HCT116 (cell line): ENCODE measurements at regions not wholly inside any gene's neighbourhood (a gene's known extent, or its start where the extent isn't known, plus 50 kb on each side); places are given as distances from the start of the nearest gene placed in this dataset.

Experiments
- ATAC-seq: fragments of 200-7000 bp; cut with Tn5 transposase; 2 replicates; pipeline ENCODE4 v1.9.1; 2020; ENCODE audit warnings: mild to moderate bottlenecking, moderate library complexity
- BruUV-seq: library from RNA; stranded (reverse); fragments of 400-500 nt; replicated peaks from 2 replicates; lab custom pipeline; 2021; lab: Mats Ljungman, UMichigan
- CTCF ChIA-PET: fragments of 300-600 bp; sonication (Branson Sonifier 250); formaldehyde crosslinking; loops from one replicate; lab custom pipeline; 2021; ENCODE audit warnings: antibody characterized with exemption; lab: Charles Lee
- POLR2A ChIA-PET: fragments of 300-600, 350-600 bp; sonication (Branson Sonifier 250); formaldehyde crosslinking; loops from one replicate; lab custom pipeline; 2021; ENCODE audit warnings: antibody characterized with exemption; lab: Charles Lee
- RAD21 ChIA-PET, 2 experiments: fragments of 300-600 bp; sonication (Branson Sonifier 250); formaldehyde crosslinking; loops; one replicate each; lab custom pipeline; 2023; ENCODE audit warnings: low total read pairs in 2 of 2; ENCODE audit not compliant: uncharacterized antibody in 2 of 2, unreplicated experiment in 2 of 2, low non-redundant PET in 1 of 2; lab: Charles Lee
- DNase-seq: peaks from one replicate; pipeline ENCODE4 v3.0.0-alpha.2; 2010; ENCODE audit warnings: low read depth, low spot score
- H2AFZ ChIP-seq: fragments of 200-600 bp; shearing (Covaris generic), sonication (generic); 2 replicates; pipeline ENCODE4 v1.6.1; 2017; ENCODE audit warnings: low read depth, mixed run types, mixed read lengths, antibody characterized with exemption, low read length; ENCODE audit not compliant: poor library complexity, severe bottlenecking
- H3K27ac ChIP-seq: 2 replicates; pipeline ENCODE4 v1.5.1; 2012; ENCODE audit warnings: low read depth, low read length
- H3K27me3 ChIP-seq: fragments of 200-600 bp; sonication (generic); 2 replicates; pipeline ENCODE4 v1.6.1; 2016; ENCODE audit warnings: mixed run types, low read length, mixed read lengths; ENCODE audit not compliant: insufficient read depth
- H3K36me3 ChIP-seq, 2 experiments: fragments of 200-500 bp in 1 of 2; fragments of 200-600 bp in 1 of 2; sonication (Bioruptor generic) in 1 of 2; sonication (generic) in 1 of 2; 2 replicates each; pipeline versions ENCODE4 v1.5.1 to v1.6.1; 2014 to 2016; ENCODE audit warnings: low read length in 2 of 2, inconsistent platforms in 1 of 2, mixed read lengths in 1 of 2, mixed run types in 1 of 2; ENCODE audit not compliant: insufficient read depth in 2 of 2, control insufficient read depth in 1 of 2
- H3K4me1 ChIP-seq, 2 experiments: fragments of 200-600 bp in 1 of 2; sonication (generic) in 1 of 2; 2 replicates each; pipeline versions ENCODE4 v1.5.1 to v1.6.1; 2012 to 2017; ENCODE audit warnings: low read length in 2 of 2, inconsistent platforms in 1 of 2, mild to moderate bottlenecking in 1 of 2, mixed read lengths in 1 of 2, mixed run types in 1 of 2, moderate library complexity in 1 of 2; ENCODE audit not compliant: insufficient read depth in 2 of 2, control insufficient read depth in 1 of 2
- H3K4me2 ChIP-seq: fragments of 200-600 bp; sonication (generic); 2 replicates; pipeline ENCODE4 v1.6.1; 2017; ENCODE audit warnings: mixed run types, low read length, mixed read lengths
- H3K4me3 ChIP-seq, 2 experiments: fragments of 200-600 bp in 1 of 2; sonication (generic) in 1 of 2; replicated peaks in 1 of 2; 2 replicates each; pipeline ENCODE4 v1.5.1; 2011 to 2016; ENCODE audit warnings: low read length in 2 of 2, control low read depth in 1 of 2, low read depth in 1 of 2, mild to moderate bottlenecking in 1 of 2, mixed read lengths in 1 of 2, mixed run types in 1 of 2
- H3K79me2 ChIP-seq: fragments of 200-600 bp; sonication (generic); 2 replicates; pipeline ENCODE4 v1.6.1; 2017; ENCODE audit warnings: mild to moderate bottlenecking, mixed run types, low read length, moderate library complexity, mixed read lengths; ENCODE audit not compliant: insufficient read depth
- H3K9ac ChIP-seq: fragments of 200-600 bp; sonication (generic); 2 replicates; pipeline ENCODE4 v1.6.1; 2016; ENCODE audit warnings: low read length, mixed read lengths
- H3K9me2 ChIP-seq: fragments of 200-600 bp; sonication (generic), shearing (Covaris generic); 2 replicates; pipeline ENCODE4 v1.6.1; 2017; ENCODE audit warnings: mixed run types, mild to moderate bottlenecking, moderate library complexity; ENCODE audit not compliant: insufficient read depth
- H3K9me3 ChIP-seq, 2 experiments: fragments of 200-500 bp in 1 of 2; fragments of 200-600 bp in 1 of 2; sonication (Bioruptor generic) in 1 of 2; sonication (generic) in 1 of 2; 2 replicates each; pipeline ENCODE4 v1.6.1; 2014 to 2017; ENCODE audit warnings: low read length in 2 of 2, mixed read lengths in 2 of 2, inconsistent platforms in 1 of 2, low read depth in 1 of 2, mild to moderate bottlenecking in 1 of 2, mixed run types in 1 of 2, moderate library complexity in 1 of 2; ENCODE audit not compliant: control insufficient read depth in 1 of 2, insufficient read depth in 1 of 2
- H4K20me1 ChIP-seq: fragments of 200-600 bp; sonication (generic), shearing (Covaris generic); 2 replicates; pipeline ENCODE4 v1.6.1; 2017; ENCODE audit warnings: mixed run types, mild to moderate bottlenecking, moderate library complexity; ENCODE audit not compliant: insufficient read depth
- CEBPB ChIP-seq: IDR thresholded peaks from 2 replicates; pipeline ENCODE4 v1.6.1; 2012; ENCODE audit warnings: low read depth
- EGR1 ChIP-seq: IDR thresholded peaks from 2 replicates; pipeline ENCODE4 v1.6.1; 2012; ENCODE audit warnings: low read depth
- JUND ChIP-seq: IDR thresholded peaks from 2 replicates; pipeline ENCODE4 v1.6.1; 2012
- POLR2A ChIP-seq: IDR thresholded peaks from 2 replicates; pipeline ENCODE4 v1.7.0; 2011; ENCODE audit warnings: borderline replicate concordance; ENCODE audit not compliant: insufficient read depth, insufficient read length; ENCODE audit errors: extremely low read depth
- RAD21 ChIP-seq: IDR thresholded peaks from 2 replicates; pipeline ENCODE4 v1.6.1; 2012; ENCODE audit warnings: low read depth, mild to moderate bottlenecking
- SIN3A ChIP-seq: IDR thresholded peaks from 2 replicates; pipeline ENCODE4 v1.6.1; 2012; ENCODE audit warnings: low read depth
- TCF7L2 ChIP-seq: IDR thresholded peaks from 2 replicates; pipeline ENCODE4 v1.7.0; 2011; ENCODE audit warnings: borderline replicate concordance, inconsistent platforms; ENCODE audit not compliant: insufficient read depth, insufficient read length; ENCODE audit errors: extremely low read depth
- ZFX ChIP-seq: fragments of 450-650 bp; IDR thresholded peaks from 2 replicates; pipeline ENCODE4 v1.6.1; 2017
- ZNF274 ChIP-seq: fragments of 200-500 bp; sonication (Bioruptor generic); IDR thresholded peaks from 2 replicates; pipeline ENCODE4 v1.6.1; 2014; ENCODE audit warnings: mild to moderate bottlenecking, low read depth, low read length, inconsistent platforms
- intact Hi-C: fragments of 100-400 bp; cut with micrococcal nuclease; formaldehyde crosslinking; loops from 2 replicates; pipeline ENCODE4 v1.10.0; 2022
- TF ChIP-seq, protein P1 (sequence below): IDR thresholded peaks from 2 replicates; pipeline ENCODE4 v1.6.1; 2011; ENCODE audit warnings: mild to moderate bottlenecking, low read length, moderate library complexity; ENCODE audit not compliant: insufficient replicate concordance; ENCODE audit errors: extremely low read depth

DNA sequence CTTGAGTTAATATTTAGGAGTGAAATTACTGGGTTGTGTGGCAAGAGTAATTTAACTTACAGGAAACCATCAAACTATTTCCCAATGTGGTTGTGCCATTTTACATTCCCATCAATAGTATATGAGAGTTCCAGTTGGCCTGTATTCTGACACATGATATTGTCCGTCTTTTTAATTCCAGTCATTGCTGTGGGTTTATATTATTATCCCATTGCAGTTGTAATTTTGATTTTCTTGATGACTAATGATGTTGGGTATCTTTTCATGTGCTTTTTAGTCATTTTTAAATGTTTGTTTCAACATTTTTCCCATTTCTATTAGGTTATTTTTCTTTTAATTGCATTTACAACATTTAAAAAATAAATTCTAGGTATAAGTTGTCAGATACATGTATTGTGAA lies 614.0 kb downstream of the UTRN start:
- Histone ChIP-seq H3K4me3 (no peak overlapping the region), H3K27me3 (no peaks in the 10 kb centered on the region), H3K9ac (peak overlapping the region; percentile 67), H3K27ac (peak overlapping the region; percentile 93), H3K4me1 (peaks cover 40 to 73% of the 10 kb centered on the region in 2 experiments), H4K20me1 (no peaks in the 10 kb centered on the region), H3K4me2 (peak overlapping the region; percentile 72), H3K79me2 (peaks cover 5% of the 10 kb centered on the region; the same call in 1 of the 2 replicates), H3K36me3 (peaks cover 0 to 41% of the 10 kb centered on the region in 2 experiments; a peak in 2 of 4 replicates), H3K9me3 (peaks cover 0 to 10% of the 10 kb centered on the region in 2 experiments; a peak in 1 of 4 replicates), H2AFZ (no peak overlapping the region), H3K9me2 (no peaks in the 10 kb centered on the region)
- intact Hi-C loops = loop anchor here (5.0 kb wide), 1 partner anchor 92 kb away; no protein-coding TSS in a partner anchor
- ATAC-seq (no peak), DNase-seq (no peak)
- TF ChIP-seq ZNF274 (no peak), EGR1 (no peak), ZFX (no peak), JUND (peak; percentile 25; the same call in 1 of the 2 replicates)
- CTCF ChIA-PET = no interaction called here
- RAD21 ChIA-PET = no interaction called here
- BruUV-seq = no TSS peak
- POLR2A ChIA-PET = no interaction called here

DNA sequence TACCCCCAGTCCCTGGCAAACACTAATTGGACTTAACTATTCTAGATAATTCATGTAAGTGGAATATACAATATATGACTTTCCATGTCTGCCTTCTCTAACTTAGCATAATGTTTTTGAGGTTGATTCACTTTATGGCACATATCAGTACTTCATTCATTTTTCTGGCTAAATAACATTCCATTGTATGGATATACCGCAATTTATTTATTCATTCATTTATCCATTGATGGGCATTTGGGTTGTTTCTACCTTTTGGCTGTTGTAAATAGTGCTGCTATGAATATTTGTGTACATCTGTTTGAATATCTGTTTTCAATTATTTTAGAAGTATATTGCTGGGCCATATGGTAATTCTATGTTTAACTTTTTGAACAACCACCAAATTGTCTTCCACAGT lies 616.3 kb downstream of the UTRN start:
- Histone ChIP-seq H2AFZ (no peak overlapping the region), H3K4me2 (no peak overlapping the region), H3K27ac (no peak overlapping the region), H3K36me3 (peaks cover 0 to 43% of the 10 kb centered on the region in 2 experiments; a peak in 2 of 4 replicates), H3K27me3 (no peaks in the 10 kb centered on the region), H3K9ac (no peak overlapping the region), H3K9me2 (no peaks in the 10 kb centered on the region), H4K20me1 (no peaks in the 10 kb centered on the region), H3K79me2 (peaks cover 5% of the 10 kb centered on the region; the same call in 1 of the 2 replicates), H3K9me3 (peaks cover 0 to 10% of the 10 kb centered on the region in 2 experiments; a peak in 1 of 4 replicates), H3K4me3 (no peak overlapping the region), H3K4me1 (peaks cover 28 to 52% of the 10 kb centered on the region in 2 experiments)
- no peak for TF ChIP-seq JUND
- TF ChIP-seq TCF7L2 = no peak
- TF ChIP-seq SIN3A = no peak
- TF ChIP-seq CEBPB = no peak
- TF ChIP-seq POLR2A = no peak
- TF ChIP-seq RAD21 = no peak
- TF ChIP-seq, protein P1, sequence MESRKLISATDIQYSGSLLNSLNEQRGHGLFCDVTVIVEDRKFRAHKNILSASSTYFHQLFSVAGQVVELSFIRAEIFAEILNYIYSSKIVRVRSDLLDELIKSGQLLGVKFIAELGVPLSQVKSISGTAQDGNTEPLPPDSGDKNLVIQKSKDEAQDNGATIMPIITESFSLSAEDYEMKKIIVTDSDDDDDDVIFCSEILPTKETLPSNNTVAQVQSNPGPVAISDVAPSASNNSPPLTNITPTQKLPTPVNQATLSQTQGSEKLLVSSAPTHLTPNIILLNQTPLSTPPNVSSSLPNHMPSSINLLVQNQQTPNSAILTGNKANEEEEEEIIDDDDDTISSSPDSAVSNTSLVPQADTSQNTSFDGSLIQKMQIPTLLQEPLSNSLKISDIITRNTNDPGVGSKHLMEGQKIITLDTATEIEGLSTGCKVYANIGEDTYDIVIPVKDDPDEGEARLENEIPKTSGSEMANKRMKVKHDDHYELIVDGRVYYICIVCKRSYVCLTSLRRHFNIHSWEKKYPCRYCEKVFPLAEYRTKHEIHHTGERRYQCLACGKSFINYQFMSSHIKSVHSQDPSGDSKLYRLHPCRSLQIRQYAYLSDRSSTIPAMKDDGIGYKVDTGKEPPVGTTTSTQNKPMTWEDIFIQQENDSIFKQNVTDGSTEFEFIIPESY = no peak
- ATAC-seq (no peak), DNase-seq (no peak)
- BruUV-seq = no TSS peak
- CTCF ChIA-PET = no interaction called here
- POLR2A ChIA-PET = no interaction called here
- RAD21 ChIA-PET = no interaction called here
- intact Hi-C loops = no loop called here
